H1 (cell line): ENCODE measurements at regions not wholly inside any gene's neighbourhood (a gene's known extent, or its start where the extent isn't known, plus 50 kb on each side); places are given as distances from the start of the nearest gene placed in this dataset.
A peak's percentile ranks its signal among the peaks of the same experiment; 100 is the strongest.

Source experiments
- CTCF ChIA-PET: fragments of 300-600 bp; sonication (Branson Sonifier 250); formaldehyde crosslinking; loops from one replicate; lab custom pipeline; 2021; ENCODE audit not compliant: partially characterized antibody; lab: Charles Lee
- POLR2A ChIA-PET: fragments of 300-600 bp; sonication (Branson Sonifier 250); formaldehyde crosslinking; loops from one replicate; lab custom pipeline; 2021; ENCODE audit warnings: inconsistent platforms; ENCODE audit not compliant: partially characterized antibody; lab: Charles Lee
- DNase-seq, 2 experiments: peaks; one replicate each; pipeline versions ENCODE4 v3.0.0 to v3.0.0-alpha.2; 2010 to 2022; ENCODE audit warnings: low spot score in 2 of 2, low read depth in 1 of 2, mixed read lengths in 1 of 2
- FAIRE-seq: peaks from 2 replicates; lab custom pipeline; 2011; peaks lifted over from hg19 to GRCh38; lab: Jason Lieb, UNC
- H2AFZ ChIP-seq: 2 replicates; pipeline ENCODE4 v1.8.1; 2012; ENCODE audit warnings: low read length, inconsistent platforms
- H2AK5ac ChIP-seq: 2 replicates; pipeline ENCODE4 v1.6.1; 2013; ENCODE audit warnings: low read depth, low read length
- H2BK120ac ChIP-seq: replicated peaks from 2 replicates; pipeline ENCODE3; 2013; ENCODE audit warnings: low read depth, low read length, inconsistent platforms
- H2BK12ac ChIP-seq: 2 replicates; pipeline ENCODE4 v1.6.1; 2013; ENCODE audit warnings: low read depth, low read length
- H2BK15ac ChIP-seq: 2 replicates; pipeline ENCODE4 v1.6.1; 2013; ENCODE audit warnings: low read length
- H2BK20ac ChIP-seq: 2 replicates; pipeline ENCODE4 v1.6.1; 2013; ENCODE audit warnings: low read length
- H2BK5ac ChIP-seq: 2 replicates; pipeline ENCODE4 v1.6.1; 2013; ENCODE audit warnings: low read depth, low read length
- H3K14ac ChIP-seq: 2 replicates; pipeline ENCODE4 v1.6.1; 2013; ENCODE audit warnings: inconsistent platforms; ENCODE audit not compliant: insufficient read length
- H3K18ac ChIP-seq: 2 replicates; pipeline ENCODE4 v1.6.1; 2013; ENCODE audit warnings: low read length; ENCODE audit errors: extremely low read depth
- H3K23ac ChIP-seq: 2 replicates; pipeline ENCODE4 v1.6.1; 2013; ENCODE audit warnings: inconsistent platforms; ENCODE audit not compliant: insufficient read length
- H3K23me2 ChIP-seq: 2 replicates; pipeline ENCODE4 v1.6.1; 2013; ENCODE audit warnings: low read depth, low read length
- H3K27ac ChIP-seq: 2 replicates; pipeline ENCODE4 v1.6.1; 2011; ENCODE audit warnings: low read depth, low read length, inconsistent platforms
- H3K27me3 ChIP-seq, 4 experiments: replicated peaks in 1 of 4; 1 replicate in 1 of 4; 2 replicates in 3 of 4; pipeline versions ENCODE4 v1.6.1 to v1.8.1; 2011 to 2013; ENCODE audit warnings: low read length in 3 of 4, mild to moderate bottlenecking in 3 of 4, inconsistent platforms in 2 of 4, mixed read lengths in 2 of 4, moderate library complexity in 1 of 4; ENCODE audit not compliant: control insufficient read depth in 3 of 4, insufficient read depth in 3 of 4; ENCODE audit errors: extremely low read depth in 1 of 4
- H3K36me3 ChIP-seq, 4 experiments: 2 replicates each; pipeline versions ENCODE4 v1.6.1 to v1.8.1; 2011 to 2013; ENCODE audit warnings: mild to moderate bottlenecking in 4 of 4, low read length in 3 of 4, moderate library complexity in 2 of 4, control low read depth in 1 of 4, inconsistent platforms in 1 of 4; ENCODE audit not compliant: insufficient read depth in 4 of 4, control insufficient read depth in 2 of 4
- H3K4ac ChIP-seq: replicated peaks from 2 replicates; pipeline ENCODE3; 2013; ENCODE audit warnings: low read length, low read depth, mixed read lengths, inconsistent platforms; ENCODE audit not compliant: insufficient read length
- H3K4me1 ChIP-seq, 4 experiments: replicated peaks in 1 of 4; 1 replicate in 1 of 4; 2 replicates in 3 of 4; pipeline versions ENCODE4 v1.6.1 to v1.8.1; 2011 to 2013; ENCODE audit warnings: low read length in 3 of 4, inconsistent platforms in 2 of 4, mixed read lengths in 1 of 4; ENCODE audit not compliant: insufficient read depth in 4 of 4, control insufficient read depth in 3 of 4
- H3K4me2 ChIP-seq, 2 experiments: 2 replicates each; pipeline versions ENCODE4 v1.6.1 to v1.8.1; 2011 to 2013; ENCODE audit warnings: low read depth in 2 of 2, low read length in 2 of 2, control low read depth in 1 of 2, inconsistent platforms in 1 of 2, mild to moderate bottlenecking in 1 of 2; ENCODE audit not compliant: insufficient read depth in 1 of 2
- H3K4me3 ChIP-seq, 4 experiments: fragments of 200-600, 300-600 bp in 1 of 4; sonication (generic), shearing (Covaris generic), sonication (Bioruptor Twin) in 1 of 4; 2 replicates each; pipeline versions ENCODE4 v1.5.1 to v1.8.1; 2011 to 2016; ENCODE audit warnings: low read length in 4 of 4, low read depth in 3 of 4, control low read depth in 2 of 4, inconsistent platforms in 2 of 4, mild to moderate bottlenecking in 2 of 4, mixed read lengths in 1 of 4, moderate library complexity in 1 of 4; ENCODE audit not compliant: insufficient read depth in 2 of 4; ENCODE audit errors: extremely low read depth in 1 of 4
- H3K56ac ChIP-seq: replicated peaks from 2 replicates; pipeline ENCODE3; 2013; ENCODE audit warnings: low read depth, mild to moderate bottlenecking, mixed read lengths, low read length, inconsistent platforms; ENCODE audit not compliant: insufficient read length
- H3K79me1 ChIP-seq: 2 replicates; pipeline ENCODE4 v1.6.1; 2013; ENCODE audit warnings: low read depth, low read length, control low read depth
- H3K79me2 ChIP-seq, 2 experiments: 2 replicates each; pipeline versions ENCODE4 v1.6.1 to v1.8.1; 2012 to 2013; ENCODE audit warnings: low read length in 2 of 2, mild to moderate bottlenecking in 2 of 2, inconsistent platforms in 1 of 2; ENCODE audit not compliant: insufficient read depth in 2 of 2, control insufficient read depth in 1 of 2
- H3K9ac ChIP-seq, 4 experiments: replicated peaks in 1 of 4; 1 replicate in 1 of 4; 2 replicates in 3 of 4; pipeline versions ENCODE4 v1.6.1 to v1.8.1; 2011 to 2013; ENCODE audit warnings: low read depth in 3 of 4, low read length in 3 of 4, control low read depth in 2 of 4, mild to moderate bottlenecking in 2 of 4, moderate library complexity in 2 of 4, inconsistent platforms in 1 of 4; ENCODE audit errors: extremely low read depth in 1 of 4
- H3K9me3 ChIP-seq, 2 experiments: 2 replicates each; pipeline versions ENCODE4 v1.6.1 to v1.8.1; 2012 to 2013; ENCODE audit warnings: mild to moderate bottlenecking in 2 of 2, moderate library complexity in 2 of 2, control low read depth in 1 of 2, inconsistent platforms in 1 of 2, low read depth in 1 of 2, low read length in 1 of 2, mixed read lengths in 1 of 2; ENCODE audit not compliant: insufficient read depth in 2 of 2
- H4K20me1 ChIP-seq, 2 experiments: replicated peaks in 1 of 2; 2 replicates each; pipeline versions ENCODE3 to v1.8.1; 2011 to 2013; ENCODE audit warnings: inconsistent platforms in 2 of 2, low read length in 2 of 2, mild to moderate bottlenecking in 1 of 2; ENCODE audit not compliant: insufficient read depth in 2 of 2, control insufficient read depth in 1 of 2
- H4K5ac ChIP-seq: 2 replicates; pipeline ENCODE4 v1.6.1; 2013; ENCODE audit warnings: low read length, low read depth, mixed read lengths, inconsistent platforms; ENCODE audit not compliant: insufficient read length
- H4K8ac ChIP-seq: 2 replicates; pipeline ENCODE4 v1.8.0; 2013; ENCODE audit warnings: mild to moderate bottlenecking, moderate library complexity, low read length, inconsistent platforms; ENCODE audit not compliant: insufficient read depth; ENCODE audit errors: extremely low read depth
- H4K91ac ChIP-seq: replicated peaks from 2 replicates; pipeline ENCODE3; 2013; ENCODE audit warnings: low read length, mixed read lengths, inconsistent platforms; ENCODE audit not compliant: insufficient read length
- ASH2L ChIP-seq: fragments of 200-600, 300-600 bp; sonication (generic); IDR thresholded peaks from one replicate; pipeline ENCODE4 v1.7.1; 2017; ENCODE audit warnings: low read length
- EGR1 ChIP-seq: IDR thresholded peaks from 2 replicates; pipeline ENCODE4 v1.6.1; 2011; ENCODE audit warnings: low read depth, low read length, borderline replicate concordance
- EP300 ChIP-seq, 2 experiments: IDR thresholded peaks; 1 replicate in 1 of 2; 2 replicates in 1 of 2; pipeline ENCODE4 v1.6.1; 2011 to 2012; ENCODE audit warnings: low read depth in 2 of 2, low read length in 2 of 2, mild to moderate bottlenecking in 2 of 2, borderline replicate concordance in 1 of 2, inconsistent platforms in 1 of 2, moderate library complexity in 1 of 2
- GABPA ChIP-seq: IDR thresholded peaks from 2 replicates; pipeline ENCODE4 v1.6.1; 2011; ENCODE audit warnings: mild to moderate bottlenecking, low read length, moderate library complexity, borderline replicate concordance; ENCODE audit not compliant: insufficient read depth
- KDM4A ChIP-seq: IDR thresholded peaks from one replicate; pipeline ENCODE4 v1.7.1; 2012; ENCODE audit warnings: low read depth, mild to moderate bottlenecking, moderate library complexity, low read length, inconsistent platforms; ENCODE audit not compliant: severe bottlenecking
- NANOG ChIP-seq: IDR thresholded peaks from 2 replicates; pipeline ENCODE4 v1.6.1; 2011; ENCODE audit warnings: low read length, low read depth, mild to moderate bottlenecking, inconsistent platforms; ENCODE audit not compliant: insufficient read depth, poor library complexity, severe bottlenecking
- NRF1 ChIP-seq: IDR thresholded peaks from 2 replicates; pipeline ENCODE4 v1.6.1; 2011; ENCODE audit warnings: mild to moderate bottlenecking, low read depth, low read length, improper control_type of control experiment
- POLR2A ChIP-seq, 2 experiments: IDR thresholded peaks; 1 replicate in 1 of 2; 2 replicates in 1 of 2; pipeline ENCODE4 v1.6.1; 2011; ENCODE audit warnings: low read depth in 2 of 2, low read length in 2 of 2, mild to moderate bottlenecking in 2 of 2; ENCODE audit errors: control extremely low read depth in 1 of 2
- POLR2AphosphoS5 ChIP-seq: IDR thresholded peaks from 2 replicates; pipeline ENCODE4 v1.6.1; 2011; ENCODE audit warnings: low read depth, low read length
- RFX5 ChIP-seq: IDR thresholded peaks from 2 replicates; pipeline ENCODE4 v1.6.1; 2011; ENCODE audit warnings: low read depth, low read length, improper control_type of control experiment, borderline replicate concordance
- SAP30 ChIP-seq: fragments of 300-600 bp; sonication (generic); IDR thresholded peaks from 2 replicates; pipeline ENCODE4 v1.7.1; 2012; ENCODE audit warnings: low read length, moderate library complexity, mild to moderate bottlenecking, inconsistent platforms; ENCODE audit not compliant: insufficient read depth, insufficient replicate concordance
- TAF7 ChIP-seq: optimal IDR thresholded peaks from 2 replicates; pipeline ENCODE3; 2011; ENCODE audit warnings: low read depth, mild to moderate bottlenecking, inconsistent platforms, low read length, moderate library complexity, borderline replicate concordance
- TEAD4 ChIP-seq: IDR thresholded peaks from 2 replicates; pipeline ENCODE4 v1.6.1; 2012; ENCODE audit warnings: low read depth, low read length, inconsistent platforms, mixed read lengths
- WGBS, 2 experiments: shearing (Covaris generic) in 1 of 2; methylation state at CpG; one replicate each; pipeline versions ENCODE4 v1.1.6 to v1.1.7; 2013 to 2015; ENCODE audit warnings: low lambda C conversion rate in 2 of 2, mixed read lengths in 2 of 2, inconsistent platforms in 1 of 2, low coverage in 1 of 2, missing lambda C conversion rate in 1 of 2; ENCODE audit not compliant: insufficient replicate concordance in 2 of 2, insufficient coverage in 1 of 2, insufficient read length in 1 of 2; ENCODE audit errors: extremely low coverage in 1 of 2, missing lambda C conversion rate in 1 of 2; 5-methylcytosine and 5-hydroxymethylcytosine counted together

DNA sequence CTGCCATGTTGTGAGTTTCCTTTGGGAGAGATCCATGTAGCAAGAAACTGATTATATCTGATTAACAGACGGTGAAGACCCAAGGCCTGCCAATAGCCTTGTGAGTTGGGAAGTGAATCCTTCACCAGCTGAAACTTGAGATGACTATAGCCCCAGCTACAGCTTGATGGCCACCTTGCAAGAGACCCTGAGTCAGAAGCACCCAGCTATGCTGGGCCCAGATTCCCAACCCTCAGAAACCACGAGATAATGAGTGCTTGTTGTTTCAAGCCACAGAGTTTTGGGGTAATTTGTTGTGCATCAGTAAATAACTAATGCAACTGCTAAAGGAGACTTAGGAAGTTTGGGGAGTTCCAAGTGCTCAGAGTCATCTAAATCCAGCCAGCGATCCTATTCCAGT lies 80.3 kb downstream of the AVPR1A start:
- Histone ChIP-seq H2AFZ (0 out of 2 replicates have a peak overlapping the region, but pooled peaks have one; percentile 31), H2BK20ac (no peak overlapping the region), H3K27ac (no peak overlapping the region), H3K4me3 (no peak overlapping the region), H2BK12ac (no peak overlapping the region), H3K4ac (no peak overlapping the region), H4K91ac (no peak overlapping the region), H3K79me2 (no peaks in the 10 kb centered on the region), H3K9me3 (no peaks in the 10 kb centered on the region), H3K14ac (no peak overlapping the region), H2BK5ac (no peak overlapping the region), H3K18ac (no peak overlapping the region), H2BK120ac (no peak overlapping the region), H3K79me1 (no peaks in the 10 kb centered on the region), H3K9ac (no peak overlapping the region), H3K56ac (no peak overlapping the region), H3K23me2 (no peaks in the 10 kb centered on the region), H3K36me3 (no peaks in the 10 kb centered on the region), H4K5ac (no peak overlapping the region), H3K4me1 (no peaks in the 10 kb centered on the region), H3K4me2 (no peak overlapping the region), H3K27me3 (no peaks in the 10 kb centered on the region), H4K8ac (no peak overlapping the region), H3K23ac (no peak overlapping the region), H2BK15ac (no peak overlapping the region), H4K20me1 (no peaks in the 10 kb centered on the region), H2AK5ac (no peak overlapping the region)
- ChIA-PET CTCF (interaction anchor here (0.6 to 5.7 kb wide), 11 partner anchors 10 to 634 kb away, joined by 3 to 35 read pairs (median 5); partner anchors contain the start of gene PPM1H), POLR2A (no interaction called here)
- 89% methylated on average over 3 of the region's 3 CpGs; no CpG with 5 or more reads in 1 of the 2 experiments for WGBS, 2 experiments
- FAIRE-seq (no peak), DNase-seq (no peak)
- TF ChIP-seq POLR2A (IDR thresholded peaks at IDR 0.05; ENCODE audit: control extremely low read depth in 1 of 2, low read depth in 2 of 2, low read length in 2 of 2) (no peak), TAF7 (no peak), RFX5 (no peak), KDM4A (no peak), NRF1 (no peak), POLR2AphosphoS5 (no peak), EGR1 (no peak), SAP30 (no peak), ASH2L (no peak), TEAD4 (no peak), EP300 (IDR thresholded peaks at IDR 0.05; ENCODE audit: borderline replicate concordance in 1 of 2, low read depth in 2 of 2, low read length in 2 of 2) (no peak), NANOG (no peak), GABPA (no peak)
